Medulla oblongata (tissue), 1 donor: ENCODE measurements at regions not wholly inside any gene's neighbourhood (a gene's known extent, or its start where the extent isn't known, plus 50 kb on each side); places are given as distances from the start of the nearest gene placed in this dataset.

Experiments
- DNase-seq: peaks from one replicate; pipeline ENCODE4 v3.0.0-alpha.2; 2015; ENCODE audit errors: extremely low spot score

GRCh38 chr2:37425408-37425807 lies 81.0 kb downstream of the QPCT start:
- DNase-seq: no peak

GRCh38 chr2:37427241-37427640 lies 82.8 kb downstream of the QPCT start:
- no peak for DNase-seq

GRCh38 chr2:37436323-37436722 lies 91.9 kb downstream of the QPCT start:
- DNase-seq: no peak

- DNase-seq: no peak
Observed at GRCh38 chr2:37439131-37439642, 94.8 kb downstream of the QPCT start.

GRCh38 chr2:37441055-37441454 lies 96.6 kb downstream of the QPCT start:
- DNase-seq: no peak

GRCh38 chr2:37443082-37443481 lies 98.7 kb downstream of the QPCT start:
- DNase-seq: no peak

- DNase-seq: no peak
Observed at GRCh38 chr2:37447446-37447845, 103.0 kb downstream of the QPCT start.

- DNase-seq: no peak
Observed at GRCh38 chr2:37448342-37449120, 104.1 kb downstream of the QPCT start.

GRCh38 chr2:37449761-37450296 lies 105.4 kb downstream of the QPCT start:
- DNase-seq: no peak

GRCh38 chr2:37453027-37453426 lies 108.6 kb downstream of the QPCT start:
- DNase-seq: no peak

GRCh38 chr2:37454851-37455762 lies 110.7 kb downstream of the QPCT start:
- DNase-seq: no peak

- DNase-seq: no peak
Observed at GRCh38 chr2:37456479-37456878, 112.0 kb downstream of the QPCT start.

- no peak for DNase-seq
Observed at GRCh38 chr2:37457401-37457901, 113.0 kb downstream of the QPCT start.

- DNase-seq: no peak
Observed at GRCh38 chr2:37458133-37458532, 113.7 kb downstream of the QPCT start.

GRCh38 chr2:37459095-37459981 lies 114.9 kb downstream of the QPCT start:
- no peak for DNase-seq

GRCh38 chr2:37460896-37461229 lies 116.4 kb downstream of the QPCT start:
- DNase-seq: no peak

- no peak for DNase-seq
Observed at GRCh38 chr2:37464067-37464466, 119.6 kb downstream of the QPCT start.

GRCh38 chr2:37466533-37467222 lies 122.2 kb downstream of the QPCT start:
- DNase-seq: no peak

GRCh38 chr2:37468170-37468569 lies 123.7 kb downstream of the QPCT start:
- DNase-seq: no peak

- no peak for DNase-seq
Observed at GRCh38 chr2:37469126-37469525, 124.7 kb downstream of the QPCT start.

- DNase-seq: no peak
Observed at GRCh38 chr2:37471104-37471503, 126.7 kb downstream of the QPCT start.
